ENCODE measurements at regions not wholly inside any gene's neighbourhood (a gene's known extent, or its start where the extent isn't known, plus 50 kb on each side); places are given as distances from the start of the nearest gene placed in this dataset.
"Not testable (repeated sequence)": the region's sequence is repeated elsewhere in the genome, so short reads cannot be mapped to it uniquely, and the experiment has no call there.

GRCh38 chr6:27644528-27644927 lies 171.6 kb upstream of the ZNF184 start:
- no peak for ATAC-seq (ENCODE audit: insufficient number of reproducible peaks, low FRiP score, low read depth)
- H3K27ac ChIP-seq = no peak overlapping the region
- no peaks in the 10 kb centered on the region for H3K36me3 ChIP-seq
- no peak overlapping the region for H3K4me3 ChIP-seq
- no peak for DNase-seq (ENCODE audit: low spot score)
- H3K4me1 ChIP-seq (ENCODE audit: control insufficient read depth in 1 of 2, low read depth in 2 of 2) = no peaks in the 10 kb centered on the region
- H3K27me3 ChIP-seq (replicated peaks; ENCODE audit: insufficient read depth) = no peaks in the 10 kb centered on the region
- no peaks in the 10 kb centered on the region for H3K9me3 ChIP-seq
- TF ChIP-seq, protein P1, sequence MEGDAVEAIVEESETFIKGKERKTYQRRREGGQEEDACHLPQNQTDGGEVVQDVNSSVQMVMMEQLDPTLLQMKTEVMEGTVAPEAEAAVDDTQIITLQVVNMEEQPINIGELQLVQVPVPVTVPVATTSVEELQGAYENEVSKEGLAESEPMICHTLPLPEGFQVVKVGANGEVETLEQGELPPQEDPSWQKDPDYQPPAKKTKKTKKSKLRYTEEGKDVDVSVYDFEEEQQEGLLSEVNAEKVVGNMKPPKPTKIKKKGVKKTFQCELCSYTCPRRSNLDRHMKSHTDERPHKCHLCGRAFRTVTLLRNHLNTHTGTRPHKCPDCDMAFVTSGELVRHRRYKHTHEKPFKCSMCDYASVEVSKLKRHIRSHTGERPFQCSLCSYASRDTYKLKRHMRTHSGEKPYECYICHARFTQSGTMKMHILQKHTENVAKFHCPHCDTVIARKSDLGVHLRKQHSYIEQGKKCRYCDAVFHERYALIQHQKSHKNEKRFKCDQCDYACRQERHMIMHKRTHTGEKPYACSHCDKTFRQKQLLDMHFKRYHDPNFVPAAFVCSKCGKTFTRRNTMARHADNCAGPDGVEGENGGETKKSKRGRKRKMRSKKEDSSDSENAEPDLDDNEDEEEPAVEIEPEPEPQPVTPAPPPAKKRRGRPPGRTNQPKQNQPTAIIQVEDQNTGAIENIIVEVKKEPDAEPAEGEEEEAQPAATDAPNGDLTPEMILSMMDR (IDR thresholded peaks at IDR 0.05) = no peak

DNA sequence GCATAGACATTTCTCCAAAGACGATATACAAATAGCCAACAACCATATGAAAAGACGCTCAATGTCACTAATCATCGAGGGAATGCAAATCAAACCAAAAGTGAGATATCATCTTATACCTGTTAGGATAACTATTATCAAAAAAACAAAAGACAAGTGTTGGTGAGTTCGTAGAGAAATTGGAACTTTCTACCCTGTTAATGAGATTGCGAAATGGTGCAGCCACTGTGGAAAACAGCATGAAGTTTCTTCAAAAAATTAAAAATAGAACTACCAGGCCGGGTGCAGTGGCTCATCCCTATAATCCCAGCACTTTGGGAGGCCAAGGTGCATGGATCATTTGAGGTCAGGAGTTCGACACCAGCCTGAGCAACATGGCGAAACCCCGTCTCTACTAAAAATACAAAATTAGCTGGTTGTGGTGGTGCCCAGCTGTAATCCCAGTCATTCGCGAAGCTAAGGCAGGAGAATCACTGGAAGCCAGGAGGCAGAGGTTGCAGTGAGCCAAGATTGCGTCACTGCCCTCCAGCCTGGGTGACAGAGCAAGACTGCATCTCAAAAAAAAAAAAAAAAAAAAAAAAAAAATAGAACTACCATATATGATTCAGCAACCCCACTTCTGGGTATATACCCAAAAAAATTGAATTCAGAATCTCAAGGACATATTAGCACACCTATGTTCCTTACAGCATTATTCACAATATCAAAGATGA lies 170.0 kb upstream of the ZNF184 start:
- Histone ChIP-seq H3K4me3 (no peak overlapping the region), H3K36me3 (no peaks in the 10 kb centered on the region), H3K27ac (no peak overlapping the region), H3K9me3 (no peaks in the 10 kb centered on the region), H3K4me1 (ENCODE audit: control insufficient read depth in 1 of 2, low read depth in 2 of 2) (no peaks in the 10 kb centered on the region), H3K27me3 (replicated peaks; ENCODE audit: insufficient read depth) (no peaks in the 10 kb centered on the region)
- DNase-seq (ENCODE audit: low spot score) = no peak
- no peak for ATAC-seq (ENCODE audit: insufficient number of reproducible peaks, low FRiP score, low read depth)
- TF ChIP-seq, protein P1 (IDR thresholded peaks at IDR 0.05) = no peak

GRCh38 chr6:27635886-27636285 lies 163.0 kb upstream of the ZNF184 start:
- H3K27me3 ChIP-seq (replicated peaks; ENCODE audit: insufficient read depth); H3K36me3 ChIP-seq; DNase-seq (ENCODE audit: low spot score); H3K4me3 ChIP-seq; H3K27ac ChIP-seq; ATAC-seq (ENCODE audit: insufficient number of reproducible peaks, low FRiP score, low read depth); H3K9me3 ChIP-seq; H3K4me1 ChIP-seq (ENCODE audit: control insufficient read depth in 1 of 2, low read depth in 2 of 2): not testable (repeated sequence)

- not testable (repeated sequence) for H3K27me3 ChIP-seq (replicated peaks; ENCODE audit: insufficient read depth); H3K27ac ChIP-seq; H3K9me3 ChIP-seq; ATAC-seq (ENCODE audit: insufficient number of reproducible peaks, low FRiP score, low read depth); DNase-seq (ENCODE audit: low spot score); H3K4me3 ChIP-seq; H3K36me3 ChIP-seq; H3K4me1 ChIP-seq (ENCODE audit: control insufficient read depth in 1 of 2, low read depth in 2 of 2)
Observed at GRCh38 chr6:27633221-27633688, 160.3 kb upstream of the ZNF184 start.

- no peaks in the 10 kb centered on the region for H3K36me3 ChIP-seq
- no peak overlapping the region for H3K27ac ChIP-seq
- TF ChIP-seq, protein P1 (IDR thresholded peaks at IDR 0.05) = no peak
- H3K4me3 ChIP-seq = no peak overlapping the region
- H3K27me3 ChIP-seq (replicated peaks; ENCODE audit: insufficient read depth) = peaks cover 8% of the 10 kb centered on the region
- peaks cover 0 to 3% of the 10 kb centered on the region in 2 donors for H3K4me1 ChIP-seq (ENCODE audit: control insufficient read depth in 1 of 2, low read depth in 2 of 2)
- DNase-seq (ENCODE audit: low spot score) (no peak), ATAC-seq (ENCODE audit: insufficient number of reproducible peaks, low FRiP score, low read depth) (no peak)
- H3K9me3 ChIP-seq = no peaks in the 10 kb centered on the region
Observed at GRCh38 chr6:27631609-27631916, 158.7 kb upstream of the ZNF184 start.

GRCh38 chr6:27630727-27631608 lies 158.1 kb upstream of the ZNF184 start:
- peaks cover 0 to 3% of the 10 kb centered on the region in 2 donors for H3K4me1 ChIP-seq (ENCODE audit: control insufficient read depth in 1 of 2, low read depth in 2 of 2)
- no peak for ATAC-seq (ENCODE audit: insufficient number of reproducible peaks, low FRiP score, low read depth)
- peaks cover 8% of the 10 kb centered on the region for H3K27me3 ChIP-seq (replicated peaks; ENCODE audit: insufficient read depth)

More at GRCh38 chr6:27630727-27631608, 158.1 kb upstream of the ZNF184 start:
- no peaks in the 10 kb centered on the region for H3K9me3 ChIP-seq
- TF ChIP-seq, protein P1 (IDR thresholded peaks at IDR 0.05) = no peak
- H3K36me3 ChIP-seq = no peaks in the 10 kb centered on the region
- H3K4me3 ChIP-seq = peak overlapping the region; percentile 23
- DNase-seq (ENCODE audit: low spot score) = no peak
- H3K27ac ChIP-seq = no peak overlapping the region
